Transverse colon (tissue), 4 donors: ENCODE measurements at regions not wholly inside any gene's neighbourhood (a gene's known extent, or its start where the extent isn't known, plus 50 kb on each side); places are given as distances from the start of the nearest gene placed in this dataset.

Source experiments
- EP300 ChIP-seq: sonication (generic); formaldehyde crosslinking; IDR thresholded peaks from one replicate; pipeline ENCODE4 v1.6.1; 2017; ENCODE audit warnings: antibody characterized with exemption, low read depth
- POLR2A ChIP-seq: fragments of 450-650 bp; IDR thresholded peaks from one replicate; pipeline ENCODE4 v1.6.1; 2016; ENCODE audit warnings: antibody characterized with exemption, mild to moderate bottlenecking, moderate library complexity
- POLR2AphosphoS5 ChIP-seq, 3 donors: sonication (generic); formaldehyde crosslinking; IDR thresholded peaks; one replicate each; pipeline ENCODE4 v1.6.1; 2016; ENCODE audit warnings: antibody characterized with exemption in 3 of 3
- TF ChIP-seq, protein P1 (sequence below), 5 experiments: fragments of 200-600 bp in 3 of 5; fragments of 450-650 bp in 2 of 5; sonication (generic) in 3 of 5; IDR thresholded peaks; 1 replicate in 2 of 5; 2 replicates in 3 of 5; pipeline ENCODE4 v1.5.1; 2016 to 2017; ENCODE audit warnings: antibody characterized with exemption in 5 of 5, inconsistent platforms in 3 of 5, mild to moderate bottlenecking in 2 of 5, moderate library complexity in 1 of 5

DNA sequence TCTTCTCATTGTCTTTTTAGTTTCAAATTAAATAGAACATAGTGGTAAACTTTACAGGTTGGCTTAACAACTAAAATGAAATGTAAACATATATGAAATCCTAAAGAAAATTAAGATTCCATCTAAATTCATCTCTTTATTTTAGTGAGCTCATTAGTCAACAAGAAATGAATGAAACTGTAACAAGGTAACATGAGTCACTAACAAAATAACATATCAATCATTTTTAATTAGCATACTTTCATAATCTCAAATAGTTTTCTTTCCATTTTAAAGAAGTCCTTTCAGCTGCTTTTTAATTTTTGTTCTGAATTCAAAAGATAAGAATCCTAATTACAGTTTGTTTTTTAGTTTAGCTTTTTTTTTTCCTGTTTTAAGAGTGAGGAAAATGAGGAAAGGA lies 688.6 kb upstream of the TENM4 start:
- TF ChIP-seq, protein P1, sequence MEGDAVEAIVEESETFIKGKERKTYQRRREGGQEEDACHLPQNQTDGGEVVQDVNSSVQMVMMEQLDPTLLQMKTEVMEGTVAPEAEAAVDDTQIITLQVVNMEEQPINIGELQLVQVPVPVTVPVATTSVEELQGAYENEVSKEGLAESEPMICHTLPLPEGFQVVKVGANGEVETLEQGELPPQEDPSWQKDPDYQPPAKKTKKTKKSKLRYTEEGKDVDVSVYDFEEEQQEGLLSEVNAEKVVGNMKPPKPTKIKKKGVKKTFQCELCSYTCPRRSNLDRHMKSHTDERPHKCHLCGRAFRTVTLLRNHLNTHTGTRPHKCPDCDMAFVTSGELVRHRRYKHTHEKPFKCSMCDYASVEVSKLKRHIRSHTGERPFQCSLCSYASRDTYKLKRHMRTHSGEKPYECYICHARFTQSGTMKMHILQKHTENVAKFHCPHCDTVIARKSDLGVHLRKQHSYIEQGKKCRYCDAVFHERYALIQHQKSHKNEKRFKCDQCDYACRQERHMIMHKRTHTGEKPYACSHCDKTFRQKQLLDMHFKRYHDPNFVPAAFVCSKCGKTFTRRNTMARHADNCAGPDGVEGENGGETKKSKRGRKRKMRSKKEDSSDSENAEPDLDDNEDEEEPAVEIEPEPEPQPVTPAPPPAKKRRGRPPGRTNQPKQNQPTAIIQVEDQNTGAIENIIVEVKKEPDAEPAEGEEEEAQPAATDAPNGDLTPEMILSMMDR (IDR thresholded peaks at IDR 0.05), result no peak
- TF ChIP-seq POLR2AphosphoS5 (IDR thresholded peaks at IDR 0.05) (no peak), POLR2A (no peak), EP300 (no peak)
